ENCODE measurements at regions not wholly inside any gene's neighbourhood (a gene's known extent, or its start where the extent isn't known, plus 50 kb on each side); places are given as distances from the start of the nearest gene placed in this dataset.

- TF ChIP-seq CTCF (IDR thresholded peaks at IDR 0.05) (no peak), POLR2A (IDR thresholded peaks at IDR 0.05) (no peak), EP300 (IDR thresholded peaks at IDR 0.05) (no peak)
Observed at GRCh38 chr13:30835442-30835841, 70.6 kb upstream of the MEDAG start.
